Lower leg skin (tissue), 4 donors: ENCODE measurements at regions not wholly inside any gene's neighbourhood (a gene's known extent, or its start where the extent isn't known, plus 50 kb on each side); places are given as distances from the start of the nearest gene placed in this dataset.

Experiments
- DNase-seq, 2 donors: peaks; one replicate each; pipeline ENCODE4 v3.0.0-alpha.2; 2019; ENCODE audit warnings: low spot score in 2 of 2
- H3K4me3 ChIP-seq: fragments of 200-600 bp; sonication (generic); 2 replicates; pipeline ENCODE4 v1.5.1; 2017; ENCODE audit warnings: mild to moderate bottlenecking, low read depth; ENCODE audit not compliant: poor library complexity, severe bottlenecking
- CTCF ChIP-seq, 3 donors: fragments of 450-650 bp; IDR thresholded peaks; one replicate each; pipeline ENCODE4 v1.5.1; 2016; ENCODE audit warnings: antibody characterized with exemption in 3 of 3, mild to moderate bottlenecking in 3 of 3, moderate library complexity in 2 of 3
- POLR2A ChIP-seq, 2 donors: fragments of 450-650 bp; IDR thresholded peaks; one replicate each; pipeline ENCODE4 v1.6.1; 2016 to 2017; ENCODE audit warnings: antibody characterized with exemption in 2 of 2, mild to moderate bottlenecking in 1 of 2, moderate library complexity in 1 of 2
- WGBS, 2 donors: methylation state at CpG; one replicate each; pipeline ENCODE4 v1.1.5; 2018; 5-methylcytosine and 5-hydroxymethylcytosine counted together
- intact Hi-C: fragments of 100-400 bp; cut with DNase I; formaldehyde crosslinking; loops from one replicate; pipeline ENCODE4 v1.15.0; 2023; ENCODE audit warnings: low total_unique reads

GRCh38 chr10:8533462-8533861, 479.0 kb downstream of the GATA3 start:
- no peak for DNase-seq
- TF ChIP-seq POLR2A (IDR thresholded peaks at IDR 0.05) (no peak), CTCF (IDR thresholded peaks at IDR 0.05) (no peak)
- H3K4me3 ChIP-seq: no peak overlapping the region
- WGBS, 2 donors: 87 to 88% methylated on average over 12 of the region's 12 CpGs
- intact Hi-C loops: no loop called here

- H3K4me3 ChIP-seq: no peak overlapping the region
- no peak for TF ChIP-seq POLR2A (IDR thresholded peaks at IDR 0.05)
- TF ChIP-seq CTCF (IDR thresholded peaks at IDR 0.05): no peak
- WGBS, 2 donors: 52 to 61% methylated on average over 6 of the region's 6 CpGs
- intact Hi-C loops: no loop called here
- DNase-seq: no peak
Measured at GRCh38 chr10:8534096-8534495, 479.6 kb downstream of the GATA3 start.

DNA sequence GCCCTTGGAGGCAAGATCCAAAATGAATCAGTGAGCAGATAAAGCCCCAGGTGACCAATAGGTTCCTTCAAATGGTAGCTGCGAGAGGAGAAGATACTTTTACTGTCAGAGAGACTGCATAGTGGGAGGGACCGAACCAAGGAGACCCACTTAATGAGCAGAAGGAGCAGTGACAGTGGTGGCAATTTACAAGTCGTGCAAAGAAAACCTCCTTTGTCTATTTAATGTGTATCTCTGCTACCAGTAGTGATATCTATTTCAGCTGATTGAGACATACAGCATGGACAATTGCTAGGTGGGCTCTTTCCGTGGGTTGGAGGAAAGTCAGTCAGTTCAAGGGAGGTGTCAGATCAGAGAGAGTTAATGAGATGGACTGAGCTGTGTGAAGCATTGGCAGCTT, 480.4 kb downstream of the GATA3 start:
- no peak for DNase-seq
- TF ChIP-seq CTCF (IDR thresholded peaks at IDR 0.05): no peak
- no peak for TF ChIP-seq POLR2A (IDR thresholded peaks at IDR 0.05)
- 70 to 77% methylated on average over 4 of the region's 4 CpGs for WGBS, 2 donors
- H3K4me3 ChIP-seq: no peak overlapping the region
- intact Hi-C loops: no loop called here

- 60 to 72% methylated on average over 3 of the region's 3 CpGs for WGBS, 2 donors
- TF ChIP-seq CTCF (IDR thresholded peaks at IDR 0.05) (no peak), POLR2A (IDR thresholded peaks at IDR 0.05) (no peak)
- no peak for DNase-seq
- H3K4me3 ChIP-seq: no peak overlapping the region
- intact Hi-C loops: no loop called here
Measured at GRCh38 chr10:8539056-8539455, 484.6 kb downstream of the GATA3 start.

- H3K4me3 ChIP-seq: no peak overlapping the region
- intact Hi-C loops: no loop called here
- WGBS, 2 donors: 39 to 50% methylated on average over 3 of the region's 3 CpGs
- no peak for DNase-seq
- TF ChIP-seq CTCF (IDR thresholded peaks at IDR 0.05) (no peak), POLR2A (IDR thresholded peaks at IDR 0.05) (no peak)
Measured at GRCh38 chr10:8543361-8544056, 489.0 kb downstream of the GATA3 start.

DNA sequence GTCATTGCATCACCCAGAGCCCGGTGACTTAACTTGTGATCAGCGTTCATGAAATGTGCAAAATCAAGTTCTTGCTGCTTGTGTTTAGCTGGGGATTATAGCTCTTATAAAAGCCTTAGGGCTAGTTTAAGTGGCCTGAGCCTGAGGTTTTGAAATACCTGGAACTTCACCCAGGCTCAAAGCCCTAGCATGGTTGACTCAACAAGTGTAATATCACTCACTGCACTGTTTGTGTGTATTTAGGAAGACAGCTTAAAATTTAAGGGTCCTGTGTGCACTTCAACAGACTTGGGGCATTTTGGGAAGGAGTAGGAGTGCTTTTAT, 489.5 kb downstream of the GATA3 start:
- intact Hi-C loops: no loop called here
- WGBS, 2 donors: 60 to 61% methylated on average over 2 of the region's 2 CpGs
- TF ChIP-seq POLR2A (IDR thresholded peaks at IDR 0.05) (no peak), CTCF (IDR thresholded peaks at IDR 0.05) (no peak)
- H3K4me3 ChIP-seq: no peak overlapping the region
- peak in 1 of 2 donors; percentile 24 for DNase-seq
